ENCODE measurements at regions not wholly inside any gene's neighbourhood (a gene's known extent, or its start where the extent isn't known, plus 50 kb on each side); places are given as distances from the start of the nearest gene placed in this dataset.

- no peaks in the 10 kb centered on the region for H3K27me3 ChIP-seq (ENCODE audit: insufficient read depth, poor library complexity, severe bottlenecking)
- TF ChIP-seq SPI1 (IDR thresholded peaks at IDR 0.05; ENCODE audit: borderline replicate concordance, low read depth) (no peak), REST (IDR thresholded peaks at IDR 0.05; ENCODE audit: insufficient replicate concordance, low read depth) (no peak), GABPA (IDR thresholded peaks at IDR 0.05; ENCODE audit: low read depth) (no peak), POLR2AphosphoS5 (IDR thresholded peaks at IDR 0.05; ENCODE audit: low read depth) (no peak), CTCF (IDR thresholded peaks at IDR 0.05; ENCODE audit: insufficient read depth, low read length) (no peak)
- H3K4me3 ChIP-seq (replicated peaks; ENCODE audit: insufficient read depth, low read length) = no peak overlapping the region
- no peak overlapping the region for H3K27ac ChIP-seq (replicated peaks)
- DNase-seq (ENCODE audit: low read depth in 1 of 2, low spot score in 1 of 2) = no peak
Observed at GRCh38 chr9:84402517-84402916, 62.0 kb upstream of the SLC28A3 start.

GRCh38 chr9:84403288-84403687 lies 62.7 kb upstream of the SLC28A3 start:
- DNase-seq (ENCODE audit: low read depth in 1 of 2, low spot score in 1 of 2) = no peak
- H3K4me3 ChIP-seq (replicated peaks; ENCODE audit: insufficient read depth, low read length) = no peak overlapping the region
- no peak overlapping the region for H3K27ac ChIP-seq (replicated peaks)
- H3K27me3 ChIP-seq (ENCODE audit: insufficient read depth, poor library complexity, severe bottlenecking) = no peaks in the 10 kb centered on the region
- TF ChIP-seq GABPA (IDR thresholded peaks at IDR 0.05; ENCODE audit: low read depth) = no peak
- TF ChIP-seq CTCF (IDR thresholded peaks at IDR 0.05; ENCODE audit: insufficient read depth, low read length) = no peak
- no peak for TF ChIP-seq SPI1 (IDR thresholded peaks at IDR 0.05; ENCODE audit: borderline replicate concordance, low read depth)
- TF ChIP-seq REST (IDR thresholded peaks at IDR 0.05; ENCODE audit: insufficient replicate concordance, low read depth) = no peak
- no peak for TF ChIP-seq POLR2AphosphoS5 (IDR thresholded peaks at IDR 0.05; ENCODE audit: low read depth)

- no peaks in the 10 kb centered on the region for H3K27me3 ChIP-seq (ENCODE audit: insufficient read depth, poor library complexity, severe bottlenecking)
- H3K27ac ChIP-seq (replicated peaks) = no peak overlapping the region
- H3K4me3 ChIP-seq (replicated peaks; ENCODE audit: insufficient read depth, low read length) = no peak overlapping the region
- DNase-seq (ENCODE audit: low read depth in 1 of 2, low spot score in 1 of 2) = no peak
- TF ChIP-seq SPI1 (IDR thresholded peaks at IDR 0.05; ENCODE audit: borderline replicate concordance, low read depth) = no peak
- TF ChIP-seq CTCF (IDR thresholded peaks at IDR 0.05; ENCODE audit: insufficient read depth, low read length) = peak; percentile 32
- TF ChIP-seq POLR2AphosphoS5 (IDR thresholded peaks at IDR 0.05; ENCODE audit: low read depth) = no peak
- TF ChIP-seq GABPA (IDR thresholded peaks at IDR 0.05; ENCODE audit: low read depth) = no peak
Observed at GRCh38 chr9:84404095-84404686, 63.6 kb upstream of the SLC28A3 start.

- no peak for TF ChIP-seq GABPA (IDR thresholded peaks at IDR 0.05; ENCODE audit: low read depth)
- no peak for TF ChIP-seq CTCF (IDR thresholded peaks at IDR 0.05; ENCODE audit: insufficient read depth, low read length)
- TF ChIP-seq POLR2AphosphoS5 (IDR thresholded peaks at IDR 0.05; ENCODE audit: low read depth) = no peak
- TF ChIP-seq REST (IDR thresholded peaks at IDR 0.05; ENCODE audit: insufficient replicate concordance, low read depth) = no peak
- no peak for TF ChIP-seq SPI1 (IDR thresholded peaks at IDR 0.05; ENCODE audit: borderline replicate concordance, low read depth)
- Histone ChIP-seq H3K27me3 (ENCODE audit: insufficient read depth, poor library complexity, severe bottlenecking) (no peaks in the 10 kb centered on the region), H3K27ac (replicated peaks) (no peak overlapping the region), H3K4me3 (replicated peaks; ENCODE audit: insufficient read depth, low read length) (no peak overlapping the region)
- DNase-seq (ENCODE audit: low read depth in 1 of 2, low spot score in 1 of 2) = no peak
Observed at GRCh38 chr9:84405667-84406066, 65.1 kb upstream of the SLC28A3 start.

All from HL-60 (cell line).